ENCODE measurements at regions not wholly inside any gene's neighbourhood (a gene's known extent, or its start where the extent isn't known, plus 50 kb on each side); places are given as distances from the start of the nearest gene placed in this dataset.

GRCh38 chr10:124212702-124213101 is 119.3 kb upstream of the CHST15 start:
- H3K36me3 ChIP-seq = no peaks in the 10 kb centered on the region
- H3K4me1 ChIP-seq = no peaks in the 10 kb centered on the region
- no peak for DNase-seq (ENCODE audit: low spot score in 2 of 2)
- no peak overlapping the region for H3K27ac ChIP-seq
- no peak for TF ChIP-seq POLR2AphosphoS5 (IDR thresholded peaks at IDR 0.05)
- no peak for TF ChIP-seq EP300 (IDR thresholded peaks at IDR 0.05)
- no peak for TF ChIP-seq CTCF (IDR thresholded peaks at IDR 0.05)
- no peak for TF ChIP-seq POLR2A (IDR thresholded peaks at IDR 0.05)
- H3K9me3 ChIP-seq = peaks cover 1% of the 10 kb centered on the region
- no peaks in the 10 kb centered on the region for H3K27me3 ChIP-seq
- H3K4me3 ChIP-seq = no peak overlapping the region
- WGBS = 96% methylated on average over 9 of the region's 9 CpGs

- no peaks in the 10 kb centered on the region for H3K36me3 ChIP-seq
- no peaks in the 10 kb centered on the region for H3K27me3 ChIP-seq
- H3K4me3 ChIP-seq = no peak overlapping the region
- H3K4me1 ChIP-seq = no peaks in the 10 kb centered on the region
- peaks cover 4% of the 10 kb centered on the region for H3K9me3 ChIP-seq
- no peak for TF ChIP-seq POLR2A (IDR thresholded peaks at IDR 0.05)
- TF ChIP-seq EP300 (IDR thresholded peaks at IDR 0.05) = no peak
- no peak for TF ChIP-seq CTCF (IDR thresholded peaks at IDR 0.05)
- no peak for TF ChIP-seq POLR2AphosphoS5 (IDR thresholded peaks at IDR 0.05)
- 92% methylated on average over 8 of the region's 8 CpGs for whole genome bisulfite sequencing
- DNase-seq (ENCODE audit: low spot score in 2 of 2) = no peak
- H3K27ac ChIP-seq = no peak overlapping the region
These were observed 118.5 kb upstream of the CHST15 start for GRCh38 chr10:124211921-124212320.

- H3K9me3 ChIP-seq = peaks cover 4% of the 10 kb centered on the region
- WGBS = 74% methylated on average over 1 of the region's 1 CpG
- H3K4me1 ChIP-seq = no peaks in the 10 kb centered on the region
- no peaks in the 10 kb centered on the region for H3K36me3 ChIP-seq
- no peaks in the 10 kb centered on the region for H3K27me3 ChIP-seq
- H3K4me3 ChIP-seq = no peak overlapping the region
- H3K27ac ChIP-seq = no peak overlapping the region
- no peak for TF ChIP-seq POLR2AphosphoS5 (IDR thresholded peaks at IDR 0.05)
- TF ChIP-seq EP300 (IDR thresholded peaks at IDR 0.05) = no peak
- no peak for TF ChIP-seq CTCF (IDR thresholded peaks at IDR 0.05)
- no peak for TF ChIP-seq POLR2A (IDR thresholded peaks at IDR 0.05)
- DNase-seq (ENCODE audit: low spot score in 2 of 2) = no peak
These were observed 116.9 kb upstream of the CHST15 start for GRCh38 chr10:124210263-124210662.

- Histone ChIP-seq H3K27ac (no peak overlapping the region), H3K9me3 (peaks cover 4% of the 10 kb centered on the region), H3K36me3 (no peaks in the 10 kb centered on the region), H3K4me1 (no peaks in the 10 kb centered on the region), H3K4me3 (no peak overlapping the region), H3K27me3 (no peaks in the 10 kb centered on the region)
- 88% methylated on average over 5 of the region's 5 CpGs for WGBS
- DNase-seq (ENCODE audit: low spot score in 2 of 2) = no peak
- TF ChIP-seq CTCF (IDR thresholded peaks at IDR 0.05) = no peak
- TF ChIP-seq POLR2AphosphoS5 (IDR thresholded peaks at IDR 0.05) = no peak
- TF ChIP-seq POLR2A (IDR thresholded peaks at IDR 0.05) = no peak
- no peak for TF ChIP-seq EP300 (IDR thresholded peaks at IDR 0.05)
These were observed 114.0 kb upstream of the CHST15 start for GRCh38 chr10:124207391-124207790.

GRCh38 chr10:124206616-124207015 is 113.2 kb upstream of the CHST15 start:
- DNase-seq (ENCODE audit: low spot score in 2 of 2) = no peak

More at GRCh38 chr10:124206616-124207015, 113.2 kb upstream of the CHST15 start:
- Histone ChIP-seq H3K4me3 (no peak overlapping the region), H3K36me3 (no peaks in the 10 kb centered on the region), H3K4me1 (no peaks in the 10 kb centered on the region), H3K9me3 (peaks cover 4% of the 10 kb centered on the region), H3K27me3 (no peaks in the 10 kb centered on the region), H3K27ac (no peak overlapping the region)
- 68% methylated on average over 4 of the region's 4 CpGs for WGBS
- no peak for TF ChIP-seq POLR2A (IDR thresholded peaks at IDR 0.05)
- TF ChIP-seq CTCF (IDR thresholded peaks at IDR 0.05) = no peak
- no peak for TF ChIP-seq EP300 (IDR thresholded peaks at IDR 0.05)
- TF ChIP-seq POLR2AphosphoS5 (IDR thresholded peaks at IDR 0.05) = no peak

Measured in suprapubic skin (tissue), 4 donors.